HepG2 (cell line): ENCODE measurements at regions not wholly inside any gene's neighbourhood (a gene's known extent, or its start where the extent isn't known, plus 50 kb on each side); places are given as distances from the start of the nearest gene placed in this dataset.

ENCODE experiments used
- ATAC-seq: fragments of 200-7000 bp; cut with Tn5 transposase; 3 replicates; pipeline ENCODE4 v1.9.1; 2020; ENCODE audit warnings: mild to moderate bottlenecking, moderate library complexity
- BruUV-seq: library from RNA; stranded (reverse); fragments of 400-500 nt; replicated peaks from 2 replicates; lab custom pipeline; 2021; lab: Mats Ljungman, UMichigan
- CTCF ChIA-PET: fragments of 300-600 bp; formaldehyde crosslinking; extraction: SDS; loops from one replicate; lab custom pipeline; 2021; ENCODE audit warnings: low total read pairs, inconsistent platforms, low intra/inter-chr PET ratio; lab: Yijun Ruan, JAX
- POLR2A ChIA-PET: fragments of 350-600 bp; sonication (Branson Sonifier 250); formaldehyde crosslinking; loops from one replicate; lab custom pipeline; 2020; ENCODE audit warnings: antibody characterized with exemption, inconsistent platforms; lab: Yijun Ruan, JAX
- DNase-seq: peaks from one replicate; pipeline ENCODE4 v3.0.0-alpha.2; 2015; ENCODE audit warnings: low spot score
- FAIRE-seq: peaks from 3 replicates; lab custom pipeline; 2011; peaks lifted over from hg19 to GRCh38; lab: Jason Lieb, UNC
- H2AFZ ChIP-seq: one replicate; pipeline ENCODE4 v1.6.1; 2011; ENCODE audit warnings: low read length, inconsistent platforms
- H3K27ac ChIP-seq: fragments of 300-600 bp; 3 replicates; pipeline ENCODE4 v1.8.0; 2011; ENCODE audit warnings: mixed run types, mild to moderate bottlenecking, mixed read lengths, low read length, inconsistent platforms; ENCODE audit not compliant: insufficient read depth; ENCODE audit errors: extremely low read length
- H3K27me3 ChIP-seq, 2 experiments: fragments of 200-600 bp in 1 of 2; 2 replicates in 1 of 2; 3 replicates in 1 of 2; pipeline versions ENCODE4 v1.6.0 to v1.8.0; 2011; ENCODE audit warnings: low read length in 2 of 2, mild to moderate bottlenecking in 2 of 2, moderate library complexity in 2 of 2, inconsistent platforms in 1 of 2; ENCODE audit not compliant: insufficient read depth in 2 of 2, control insufficient read depth in 1 of 2
- H3K36me3 ChIP-seq, 2 experiments: fragments of 200-600 bp in 1 of 2; replicated peaks in 1 of 2; 2 replicates in 1 of 2; 3 replicates in 1 of 2; pipeline versions ENCODE4 v1.5.1 to v1.8.0; 2011; ENCODE audit warnings: low read length in 2 of 2, inconsistent platforms in 1 of 2; ENCODE audit not compliant: insufficient read depth in 2 of 2, control insufficient read depth in 1 of 2
- H3K4me1 ChIP-seq: 2 replicates; pipeline ENCODE4 v1.5.1; 2012; ENCODE audit warnings: low read length, inconsistent platforms; ENCODE audit not compliant: insufficient read depth
- H3K4me2 ChIP-seq: 2 replicates; pipeline ENCODE4 v1.6.0; 2011; ENCODE audit warnings: low read depth, low read length, inconsistent platforms
- H3K4me3 ChIP-seq, 3 experiments: fragments of 200-600 bp in 1 of 3; sonication (generic), shearing (Covaris generic) in 1 of 3; replicated peaks in 1 of 3; 2 replicates each; pipeline ENCODE4 v1.5.1; 2011 to 2016; ENCODE audit warnings: low read length in 3 of 3, inconsistent platforms in 2 of 3, low read depth in 2 of 3, mild to moderate bottlenecking in 2 of 3, control low read depth in 1 of 3, mixed read lengths in 1 of 3; ENCODE audit not compliant: insufficient read depth in 1 of 3
- H3K79me2 ChIP-seq: one replicate; pipeline ENCODE4 v1.6.1; 2011; ENCODE audit warnings: low read length, inconsistent platforms; ENCODE audit not compliant: insufficient read depth
- H3K9ac ChIP-seq: 2 replicates; pipeline ENCODE4 v1.6.0; 2011; ENCODE audit warnings: mild to moderate bottlenecking, low read depth, low read length, inconsistent platforms; ENCODE audit not compliant: insufficient read depth
- H3K9me3 ChIP-seq: 2 replicates; pipeline ENCODE4 v1.5.1; 2012; ENCODE audit warnings: mild to moderate bottlenecking, low read length
- H4K20me1 ChIP-seq: 2 replicates; pipeline ENCODE4 v1.6.0; 2011; ENCODE audit warnings: inconsistent platforms, mild to moderate bottlenecking, low read length, moderate library complexity; ENCODE audit not compliant: insufficient read depth
- CBFB ChIP-seq: sonication (generic); formaldehyde crosslinking; IDR thresholded peaks from 2 replicates; pipeline ENCODE4 v1.4.0; 2020; ENCODE audit warnings: missing genetic modification reagents
- TEAD2 ChIP-seq: sonication (generic); formaldehyde crosslinking; IDR thresholded peaks from 2 replicates; pipeline ENCODE4 v1.9.0; 2021; ENCODE audit warnings: missing genetic modification reagents
- ZBED4 ChIP-seq: sonication (generic); formaldehyde crosslinking; IDR thresholded peaks from 2 replicates; pipeline ENCODE4 v1.4.0; 2020; ENCODE audit warnings: missing genetic modification reagents, borderline replicate concordance
- ZNF382 ChIP-seq: sonication (generic); formaldehyde crosslinking; IDR thresholded peaks from 2 replicates; pipeline ENCODE4 v1.5.0; 2020; ENCODE audit warnings: missing genetic modification reagents, mild to moderate bottlenecking, borderline replicate concordance
- WGBS: methylation state at CpG from one replicate; pipeline ENCODE4 v1.1.6; 2017; ENCODE audit warnings: low lambda C conversion rate; 5-methylcytosine and 5-hydroxymethylcytosine counted together
- in situ Hi-C: cut with HindIII; loops from 2 replicates; pipeline ENCODE4 v1.10.0; 2017; ENCODE audit warnings: low pct_unique_long_range_greater_than_20kb; ENCODE audit not compliant: extremely low pct_ligation_motif_present
- intact Hi-C: fragments of 100-400 bp; cut with micrococcal nuclease; formaldehyde crosslinking; loops from one replicate; pipeline ENCODE4 v1.10.0; 2022; ENCODE audit not compliant: unreplicated experiment

GRCh38 chr13:39951301-39951700, 295.8 kb downstream of the COG6 start (continued):
- TF ChIP-seq ZBED4 (CRISPR knock-in tag) (no peak), CBFB (CRISPR knock-in tag) (no peak), TEAD2 (CRISPR knock-in tag) (no peak)

- 54% methylated on average over 4 of the region's 4 CpGs for WGBS
- no peak overlapping the region for H3K4me3 ChIP-seq
- DNase-seq (no peak), ATAC-seq (no peak), FAIRE-seq (no peak)
- no TSS peak for BruUV-seq
- H3K27me3 ChIP-seq = 0 out of 5 replicates have a peak, but pooled peaks cover 0 to 8% of the 10 kb centered on the region in 2 experiments
- TF ChIP-seq ZNF382 = no peak
- no peak overlapping the region for H3K27ac ChIP-seq
- no peaks in the 10 kb centered on the region for H3K36me3 ChIP-seq
- ChIA-PET POLR2A (no interaction called here), CTCF (no interaction called here)
- H3K9ac ChIP-seq = no peak overlapping the region
- no peaks in the 10 kb centered on the region for H3K4me1 ChIP-seq
- no peak overlapping the region for H2AFZ ChIP-seq
- no peaks in the 10 kb centered on the region for H3K9me3 ChIP-seq
- no peak overlapping the region for H3K4me2 ChIP-seq
- in situ Hi-C loops = no loop called here
- intact Hi-C loops = no loop called here
- H4K20me1 ChIP-seq = no peaks in the 10 kb centered on the region
- H3K79me2 ChIP-seq = no peaks in the 10 kb centered on the region
These were observed 297.1 kb downstream of the COG6 start for GRCh38 chr13:39952249-39953233.
